ENCODE measurements at regions not wholly inside any gene's neighbourhood (a gene's known extent, or its start where the extent isn't known, plus 50 kb on each side); places are given as distances from the start of the nearest gene placed in this dataset.

GRCh38 chr2:153388246-153388645, 90.3 kb downstream of the RPRM start:
- Mint-ChIP-seq H3K27ac (no peak overlapping the region), H3K4me1 (no peaks in the 10 kb centered on the region), H3K27me3 (no peaks in the 10 kb centered on the region), H3K4me3 (no peak overlapping the region), H3K9me3 (ENCODE audit: insufficient read depth) (peaks cover 5% of the 10 kb centered on the region)
- no peak for ATAC-seq (ENCODE audit: low read depth)
- no CpG with 5 or more reads among the region's 1 CpG for WGBS (ENCODE audit: insufficient coverage)
- Histone ChIP-seq H4K20me1 (ENCODE audit: control insufficient read depth, insufficient read depth, low read length, poor library complexity, severe bottlenecking) (no peaks in the 10 kb centered on the region), H3K4me1 (ENCODE audit: control insufficient read depth in 2 of 2, insufficient read depth in 2 of 2, low read length in 2 of 2) (no peaks in the 10 kb centered on the region), H3K79me2 (ENCODE audit: control insufficient read depth, insufficient read depth, low read length) (no peaks in the 10 kb centered on the region), H3K9me3 (ENCODE audit: control extremely low read depth in 1 of 3, control insufficient read depth in 2 of 3, insufficient read depth in 1 of 3, low read length in 2 of 3) (no peaks in the 10 kb centered on the region), H3K4me3 (ENCODE audit: control extremely low read depth in 1 of 5, extremely low read depth in 1 of 5, insufficient read depth in 1 of 5, low read depth in 2 of 5, low read length in 4 of 5) (no peak overlapping the region), H2AFZ (ENCODE audit: insufficient read depth, low read depth, low read length, poor library complexity, severe bottlenecking) (no peak overlapping the region), H3K9ac (ENCODE audit: low read length) (no peak overlapping the region), H3K27me3 (replicated peaks in 1 of 4; ENCODE audit: control extremely low read depth in 1 of 4, control insufficient read depth in 3 of 4, insufficient read depth in 4 of 4, low read length in 3 of 4) (no peaks in the 10 kb centered on the region), H3K36me3 (replicated peaks in 1 of 2; ENCODE audit: control extremely low read depth in 1 of 2, control insufficient read depth in 1 of 2, extremely low read depth in 1 of 2, insufficient read depth in 2 of 2, low read length in 1 of 2) (no peaks in the 10 kb centered on the region), H3K27ac (ENCODE audit: low read length in 2 of 2) (no peak overlapping the region), H3K4me2 (replicated peaks; ENCODE audit: low read depth, low read length, poor library complexity, severe bottlenecking) (no peak overlapping the region)
- ChIA-PET POLR2A (no interaction called here), CTCF (no interaction called here)
- intact Hi-C loops (cut with micrococcal nuclease): no loop called here
- DNase-seq: no peak
- TF ChIP-seq CTCF (IDR thresholded peaks at IDR 0.05) (no peak), EZH2 (IDR thresholded peaks at IDR 0.05; ENCODE audit: borderline replicate concordance, insufficient read depth, low read depth, low read length, poor library complexity, severe bottlenecking) (no peak)

GRCh38 chr2:153387203-153387602, 91.4 kb downstream of the RPRM start:
- peaks cover 3% of the 10 kb centered on the region for H3K9me3 Mint-ChIP-seq (ENCODE audit: insufficient read depth)
- Histone ChIP-seq H3K27me3 (replicated peaks in 1 of 4; ENCODE audit: control extremely low read depth in 1 of 4, control insufficient read depth in 3 of 4, insufficient read depth in 4 of 4, low read length in 3 of 4) (no peaks in the 10 kb centered on the region), H3K79me2 (ENCODE audit: control insufficient read depth, insufficient read depth, low read length) (no peaks in the 10 kb centered on the region), H3K9ac (ENCODE audit: low read length) (no peak overlapping the region), H4K20me1 (ENCODE audit: control insufficient read depth, insufficient read depth, low read length, poor library complexity, severe bottlenecking) (no peaks in the 10 kb centered on the region), H3K4me1 (ENCODE audit: control insufficient read depth in 2 of 2, insufficient read depth in 2 of 2, low read length in 2 of 2) (no peaks in the 10 kb centered on the region), H2AFZ (ENCODE audit: insufficient read depth, low read depth, low read length, poor library complexity, severe bottlenecking) (no peak overlapping the region), H3K9me3 (ENCODE audit: control extremely low read depth in 1 of 3, control insufficient read depth in 2 of 3, insufficient read depth in 1 of 3, low read length in 2 of 3) (no peaks in the 10 kb centered on the region), H3K27ac (ENCODE audit: low read length in 2 of 2) (no peak overlapping the region), H3K4me3 (ENCODE audit: control extremely low read depth in 1 of 5, extremely low read depth in 1 of 5, insufficient read depth in 1 of 5, low read depth in 2 of 5, low read length in 4 of 5) (no peak overlapping the region), H3K36me3 (replicated peaks in 1 of 2; ENCODE audit: control extremely low read depth in 1 of 2, control insufficient read depth in 1 of 2, extremely low read depth in 1 of 2, insufficient read depth in 2 of 2, low read length in 1 of 2) (no peaks in the 10 kb centered on the region), H3K4me2 (replicated peaks; ENCODE audit: low read depth, low read length, poor library complexity, severe bottlenecking) (no peak overlapping the region)
- POLR2A ChIA-PET: no interaction called here
- H3K4me1 Mint-ChIP-seq: no peaks in the 10 kb centered on the region
- WGBS (ENCODE audit: insufficient coverage): no CpG with 5 or more reads among the region's 4 CpGs
- no peak for DNase-seq
- no peak overlapping the region for H3K27ac Mint-ChIP-seq
- CTCF ChIA-PET: no interaction called here
- H3K27me3 Mint-ChIP-seq: no peaks in the 10 kb centered on the region
- ATAC-seq (ENCODE audit: low read depth): no peak
- TF ChIP-seq CTCF (IDR thresholded peaks at IDR 0.05) (no peak), EZH2 (IDR thresholded peaks at IDR 0.05; ENCODE audit: borderline replicate concordance, insufficient read depth, low read depth, low read length, poor library complexity, severe bottlenecking) (no peak)
- no peak overlapping the region for H3K4me3 Mint-ChIP-seq
- intact Hi-C loops (cut with micrococcal nuclease): no loop called here
